GM18505 (cell line): ENCODE measurements at regions not wholly inside any gene's neighbourhood (a gene's known extent, or its start where the extent isn't known, plus 50 kb on each side); places are given as distances from the start of the nearest gene placed in this dataset.

ENCODE experiments used
- ATAC-seq: cut with Tn5 transposase; IDR thresholded peaks from one replicate; pipeline ENCODE4 v1.9.1; 2021; ENCODE audit not compliant: unreplicated experiment
- POLR2A ChIP-seq: IDR thresholded peaks from 4 replicates; pipeline ENCODE4 v1.6.1; 2011; ENCODE audit warnings: borderline replicate concordance; ENCODE audit not compliant: insufficient read depth, insufficient read length; ENCODE audit errors: extremely low read depth

DNA sequence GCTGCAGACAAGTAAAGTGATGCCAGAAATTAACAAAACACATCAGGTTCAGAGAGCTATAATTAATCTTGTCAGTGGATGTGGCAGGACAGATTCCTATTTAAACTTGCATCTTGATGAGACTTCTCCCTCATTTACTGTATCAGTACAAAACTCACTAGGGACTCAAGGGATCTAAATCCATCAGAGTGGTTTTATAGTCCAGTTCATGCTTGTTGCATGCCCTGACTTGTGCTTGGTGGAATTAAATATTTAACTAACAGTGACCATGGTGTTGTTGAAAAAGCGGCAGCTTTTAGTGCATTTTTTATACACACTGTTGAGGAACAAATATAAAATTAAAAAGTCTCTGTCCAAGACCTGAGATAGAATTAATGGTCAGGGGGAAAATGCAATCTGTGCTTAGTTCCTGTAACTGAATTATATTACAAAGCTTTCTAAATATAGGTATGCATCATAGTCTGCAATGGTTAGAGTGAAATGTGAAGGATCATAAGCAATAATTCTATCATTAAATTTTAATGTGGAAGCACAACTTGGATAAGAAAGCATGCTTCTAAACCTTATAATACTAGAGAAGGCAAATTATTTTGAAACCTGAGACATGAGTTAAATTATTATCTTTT is 1475.5 kb upstream of the TENM4 start:
- no peak for ATAC-seq
- no peak for TF ChIP-seq POLR2A

- ATAC-seq = no peak
- TF ChIP-seq POLR2A = no peak
These were observed 1473.5 kb upstream of the TENM4 start for GRCh38 chr11:80914311-80914710.

- no peak for ATAC-seq
- TF ChIP-seq POLR2A = no peak
These were observed 1470.8 kb upstream of the TENM4 start for GRCh38 chr11:80911666-80912065.

- ATAC-seq = peak; percentile 76
- TF ChIP-seq POLR2A = no peak
These were observed 1459.4 kb upstream of the TENM4 start for GRCh38 chr11:80900265-80900664.

DNA sequence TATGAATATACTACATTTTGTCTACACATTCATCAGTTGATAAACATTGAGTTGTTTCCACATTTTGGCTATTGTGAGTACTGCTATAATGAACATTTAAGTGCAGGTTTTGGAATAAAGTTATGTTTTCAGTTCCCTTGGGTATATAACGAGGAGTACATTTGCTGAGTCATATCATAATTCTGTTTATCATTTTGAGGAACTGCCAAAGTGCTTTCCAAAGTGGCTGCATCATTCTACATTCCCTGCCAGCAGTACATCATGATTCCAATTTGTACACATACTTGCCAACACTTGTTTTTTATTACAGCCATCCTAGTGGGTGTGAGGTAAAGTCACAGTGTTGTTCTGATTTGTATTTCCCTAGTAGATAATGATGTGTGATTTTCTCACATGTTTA is 1458.6 kb upstream of the TENM4 start:
- ATAC-seq = no peak
- TF ChIP-seq POLR2A = no peak

DNA sequence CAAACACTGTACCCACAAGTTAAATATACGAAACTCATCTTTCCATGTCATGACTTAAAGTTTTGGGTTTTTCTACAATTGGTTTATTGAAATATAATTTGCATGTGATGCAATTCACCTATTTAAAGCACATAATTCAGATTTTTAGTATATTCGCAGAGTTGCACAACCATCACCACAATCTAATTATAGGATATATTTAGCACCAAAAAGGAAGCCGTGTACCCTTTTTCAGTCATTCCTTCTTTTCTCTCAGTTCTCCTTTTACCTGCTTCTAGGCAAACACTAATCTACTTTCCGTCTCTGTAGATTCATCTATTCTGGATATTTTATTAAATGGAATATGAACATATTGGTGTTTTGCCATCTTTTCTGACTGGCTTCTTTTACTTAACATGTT is 1458.1 kb upstream of the TENM4 start:
- ATAC-seq = no peak
- no peak for TF ChIP-seq POLR2A

GRCh38 chr11:80886684-80887083 is 1445.9 kb upstream of the TENM4 start:
- no peak for ATAC-seq
- TF ChIP-seq POLR2A = no peak

DNA sequence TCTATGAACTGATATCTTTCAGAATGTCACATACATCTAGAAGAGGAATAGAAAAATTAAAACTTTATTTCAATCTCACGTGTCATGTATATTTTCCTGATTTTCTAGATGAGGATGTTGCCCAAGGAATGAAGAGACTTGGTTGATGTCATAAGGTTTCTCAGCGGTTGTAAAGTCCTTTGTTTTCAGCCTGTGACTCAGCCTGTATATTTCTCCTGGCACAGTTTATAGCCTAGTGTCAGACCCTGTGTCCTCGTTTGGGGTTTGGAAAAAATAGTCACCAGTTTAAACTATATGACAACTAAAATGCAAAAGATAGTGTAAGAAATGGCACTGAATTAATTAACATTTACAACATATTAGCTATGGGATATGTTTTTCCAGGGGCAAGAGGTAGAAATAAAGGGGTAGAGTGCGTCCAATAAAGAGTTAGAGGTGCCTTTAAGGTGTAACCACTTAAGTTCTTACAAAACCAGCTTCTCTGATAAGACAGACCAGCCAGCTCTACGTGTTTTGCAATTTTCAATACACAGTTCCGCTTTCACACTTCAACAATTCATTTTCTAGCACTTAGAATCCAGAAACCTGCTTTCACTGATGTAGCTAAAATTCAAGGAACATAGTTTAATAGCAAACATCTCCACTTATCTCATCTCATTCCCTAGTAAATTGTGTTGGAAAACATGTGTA is 1432.6 kb upstream of the TENM4 start:
- no peak for TF ChIP-seq POLR2A

GRCh38 chr11:80872116-80872728 is 1431.4 kb upstream of the TENM4 start:
- TF ChIP-seq POLR2A = no peak
- no peak for ATAC-seq

More for the DNA sequence above, 1432.6 kb upstream of the TENM4 start:
- ATAC-seq = no peak

GRCh38 chr11:80868831-80869230 is 1428.0 kb upstream of the TENM4 start:
- no peak for TF ChIP-seq POLR2A
- no peak for ATAC-seq

DNA sequence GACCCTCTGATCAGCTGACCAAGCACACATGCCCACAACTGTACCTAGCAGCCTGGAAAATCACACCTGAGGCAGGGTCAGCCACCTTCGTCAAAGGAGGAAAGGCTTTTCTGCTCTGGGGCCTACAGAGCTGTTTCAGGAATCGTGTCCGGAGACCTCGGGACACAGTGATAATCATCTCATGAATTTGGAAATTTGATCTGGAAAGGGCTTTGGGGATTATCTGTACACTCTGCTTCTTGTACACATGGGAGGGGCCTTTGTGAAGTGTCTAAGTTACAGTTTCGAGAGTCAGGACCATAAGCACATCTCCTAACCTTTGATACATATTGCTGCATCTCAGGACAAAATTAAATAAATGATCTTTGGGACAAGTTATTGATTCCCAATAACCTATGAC is 1421.2 kb upstream of the TENM4 start:
- no peak for TF ChIP-seq POLR2A
- ATAC-seq = no peak

GRCh38 chr11:80861193-80861592 is 1420.4 kb upstream of the TENM4 start:
- ATAC-seq = no peak
- no peak for TF ChIP-seq POLR2A

DNA sequence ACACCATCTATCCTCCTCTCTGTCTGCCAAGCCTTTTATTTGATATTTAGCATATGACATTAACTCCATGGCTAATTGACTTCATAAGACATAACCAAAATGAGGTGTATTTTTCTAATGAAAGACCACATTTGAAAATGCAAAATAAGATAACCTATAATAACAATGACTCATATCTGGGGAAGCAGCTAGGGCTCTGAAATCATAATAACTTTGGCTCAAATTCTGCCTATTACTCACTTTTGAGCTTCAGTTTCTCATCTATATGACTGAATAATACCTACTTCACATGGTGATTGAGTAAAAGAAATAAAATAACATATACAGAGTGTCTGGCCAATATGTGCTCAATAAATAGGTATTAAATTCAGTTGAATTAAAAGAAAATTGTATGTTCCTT is 1419.8 kb upstream of the TENM4 start:
- ATAC-seq = no peak
- TF ChIP-seq POLR2A = no peak

DNA sequence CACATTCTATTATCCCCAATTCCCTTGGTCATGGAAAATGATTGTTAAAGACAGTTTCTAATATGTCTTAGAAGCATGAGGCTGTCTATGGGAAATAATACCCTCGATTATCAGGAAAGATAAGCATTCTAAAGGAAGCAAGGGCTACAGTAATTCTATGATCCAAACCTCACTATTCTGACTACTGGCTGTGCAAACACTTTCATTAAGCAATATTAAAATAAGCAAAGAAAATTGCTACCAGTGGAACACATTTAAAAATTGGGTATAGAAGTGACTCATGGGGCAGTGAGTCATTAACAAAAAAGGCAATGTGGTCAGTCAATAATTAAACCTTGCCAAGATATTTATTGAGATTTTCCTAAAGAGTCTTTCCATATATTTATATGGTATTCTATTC is 1415.2 kb upstream of the TENM4 start:
- TF ChIP-seq POLR2A = no peak
- no peak for ATAC-seq
